ENCODE measurements at regions not wholly inside any gene's neighbourhood (a gene's known extent, or its start where the extent isn't known, plus 50 kb on each side); places are given as distances from the start of the nearest gene placed in this dataset.
"Not testable (repeated sequence)": the region's sequence is repeated elsewhere in the genome, so short reads cannot be mapped to it uniquely, and the experiment has no call there.

- Histone ChIP-seq H3K27me3 (no peaks in the 10 kb centered on the region), H3K4me1 (no peaks in the 10 kb centered on the region), H3K4me3 (no peak overlapping the region), H3K27ac (no peak overlapping the region), H3K36me3 (no peaks in the 10 kb centered on the region), H3K9me3 (no peaks in the 10 kb centered on the region)
- no peak for DNase-seq (ENCODE audit: low spot score)
- TF ChIP-seq, protein P1, sequence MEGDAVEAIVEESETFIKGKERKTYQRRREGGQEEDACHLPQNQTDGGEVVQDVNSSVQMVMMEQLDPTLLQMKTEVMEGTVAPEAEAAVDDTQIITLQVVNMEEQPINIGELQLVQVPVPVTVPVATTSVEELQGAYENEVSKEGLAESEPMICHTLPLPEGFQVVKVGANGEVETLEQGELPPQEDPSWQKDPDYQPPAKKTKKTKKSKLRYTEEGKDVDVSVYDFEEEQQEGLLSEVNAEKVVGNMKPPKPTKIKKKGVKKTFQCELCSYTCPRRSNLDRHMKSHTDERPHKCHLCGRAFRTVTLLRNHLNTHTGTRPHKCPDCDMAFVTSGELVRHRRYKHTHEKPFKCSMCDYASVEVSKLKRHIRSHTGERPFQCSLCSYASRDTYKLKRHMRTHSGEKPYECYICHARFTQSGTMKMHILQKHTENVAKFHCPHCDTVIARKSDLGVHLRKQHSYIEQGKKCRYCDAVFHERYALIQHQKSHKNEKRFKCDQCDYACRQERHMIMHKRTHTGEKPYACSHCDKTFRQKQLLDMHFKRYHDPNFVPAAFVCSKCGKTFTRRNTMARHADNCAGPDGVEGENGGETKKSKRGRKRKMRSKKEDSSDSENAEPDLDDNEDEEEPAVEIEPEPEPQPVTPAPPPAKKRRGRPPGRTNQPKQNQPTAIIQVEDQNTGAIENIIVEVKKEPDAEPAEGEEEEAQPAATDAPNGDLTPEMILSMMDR (IDR thresholded peaks at IDR 0.05) = no peak
Measured at GRCh38 chr17:13106171-13106570, 88.3 kb upstream of the ELAC2 start.

GRCh38 chr17:13104576-13104975 is 86.7 kb upstream of the ELAC2 start:
- TF ChIP-seq, protein P1 (IDR thresholded peaks at IDR 0.05) = no peak
- H3K36me3 ChIP-seq = no peaks in the 10 kb centered on the region
- no peaks in the 10 kb centered on the region for H3K27me3 ChIP-seq
- H3K9me3 ChIP-seq = no peaks in the 10 kb centered on the region
- H3K27ac ChIP-seq = no peak overlapping the region
- H3K4me1 ChIP-seq = no peaks in the 10 kb centered on the region
- no peak for DNase-seq (ENCODE audit: low spot score)
- H3K4me3 ChIP-seq = no peak overlapping the region

DNA sequence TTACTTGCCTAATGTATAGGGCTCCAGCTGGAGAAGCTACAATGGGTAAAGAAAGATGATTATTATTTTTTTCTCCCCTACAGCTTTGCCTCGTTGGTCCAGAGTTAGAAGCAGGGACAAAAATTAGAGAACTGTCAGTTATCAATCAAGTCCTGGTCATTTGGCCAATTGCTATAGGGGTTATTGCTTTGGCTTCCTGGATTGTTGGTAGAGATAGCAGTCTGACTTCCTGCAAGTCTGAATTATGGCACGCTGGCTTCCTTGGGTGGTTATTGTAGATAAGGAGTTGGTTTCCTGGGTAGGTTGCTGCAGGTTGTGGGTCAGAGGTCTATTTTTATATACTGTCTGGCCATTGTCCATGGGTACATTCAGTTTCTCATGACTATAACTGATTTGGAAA is 84.7 kb upstream of the ELAC2 start:
- DNase-seq (ENCODE audit: low spot score) = no peak
- Histone ChIP-seq H3K27ac (no peak overlapping the region), H3K27me3 (no peaks in the 10 kb centered on the region), H3K4me1 (no peaks in the 10 kb centered on the region), H3K9me3 (no peaks in the 10 kb centered on the region), H3K4me3 (no peak overlapping the region), H3K36me3 (no peaks in the 10 kb centered on the region)
- TF ChIP-seq, protein P1 (IDR thresholded peaks at IDR 0.05) = no peak

DNA sequence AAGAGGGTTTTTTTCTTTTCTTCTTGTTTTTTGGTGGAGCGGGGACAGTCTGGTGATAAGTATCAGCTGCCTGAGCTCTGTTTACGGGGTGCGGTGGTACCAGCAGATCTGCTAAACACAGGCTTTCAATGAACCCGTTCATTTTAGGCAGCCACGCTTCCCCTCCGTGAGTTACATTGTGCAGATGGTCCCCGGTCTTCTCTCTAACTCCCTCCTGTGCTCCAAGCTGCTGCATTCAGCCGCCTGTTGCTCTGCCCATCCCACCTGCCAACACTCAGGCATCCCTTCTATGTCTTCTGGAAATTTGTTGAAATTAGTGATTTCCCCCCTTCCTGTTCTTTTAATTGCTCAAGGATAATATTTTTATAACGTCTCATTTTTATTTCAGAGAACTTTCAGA is 82.1 kb upstream of the ELAC2 start:
- Histone ChIP-seq H3K36me3 (no peaks in the 10 kb centered on the region), H3K27me3 (no peaks in the 10 kb centered on the region), H3K4me3 (no peak overlapping the region), H3K4me1 (no peaks in the 10 kb centered on the region), H3K9me3 (no peaks in the 10 kb centered on the region), H3K27ac (no peak overlapping the region)
- no peak for DNase-seq (ENCODE audit: low spot score)
- TF ChIP-seq, protein P1 (IDR thresholded peaks at IDR 0.05) = no peak

DNA sequence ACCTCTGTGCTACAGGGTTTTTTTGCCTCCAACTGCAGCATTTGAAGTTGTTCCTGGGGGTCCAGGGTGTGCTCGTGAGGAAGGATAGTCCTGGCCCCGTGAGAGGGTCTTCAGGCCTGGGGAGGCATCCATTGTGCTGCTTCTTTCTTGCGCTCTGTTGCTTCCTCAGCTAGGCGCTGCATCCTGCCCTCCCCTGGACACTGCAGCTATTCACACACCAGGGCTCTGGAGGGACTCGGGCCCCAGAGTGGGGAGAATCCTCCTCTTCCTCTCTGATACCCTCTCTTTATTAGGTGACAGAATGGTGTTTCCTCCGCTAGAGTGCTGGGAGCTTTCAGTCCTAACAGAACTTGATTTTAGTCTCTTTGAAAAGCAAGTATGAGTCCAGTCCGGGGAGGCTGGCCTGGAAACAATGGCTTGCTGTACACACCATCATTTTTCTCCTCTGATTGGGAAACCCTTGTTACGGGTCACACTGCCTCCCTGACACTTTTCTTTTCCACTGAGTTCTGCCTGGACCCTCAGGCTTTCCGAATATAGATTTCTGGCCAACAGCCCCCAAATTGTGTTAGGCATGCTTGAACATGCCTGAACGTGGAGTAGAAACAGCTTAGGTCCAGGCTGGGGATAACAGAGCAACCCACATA is 81.4 kb upstream of the ELAC2 start:
- Histone ChIP-seq H3K4me1 (no peaks in the 10 kb centered on the region), H3K36me3 (no peaks in the 10 kb centered on the region), H3K27ac (no peak overlapping the region), H3K27me3 (no peaks in the 10 kb centered on the region), H3K9me3 (no peaks in the 10 kb centered on the region), H3K4me3 (no peak overlapping the region)
- TF ChIP-seq, protein P1 (IDR thresholded peaks at IDR 0.05) = no peak
- no peak for DNase-seq (ENCODE audit: low spot score)

- H3K4me1 ChIP-seq = no peaks in the 10 kb centered on the region
- H3K27me3 ChIP-seq = no peaks in the 10 kb centered on the region
- H3K4me3 ChIP-seq = no peak overlapping the region
- H3K27ac ChIP-seq = no peak overlapping the region
- H3K9me3 ChIP-seq = no peaks in the 10 kb centered on the region
- H3K36me3 ChIP-seq = no peaks in the 10 kb centered on the region
- TF ChIP-seq, protein P1 (IDR thresholded peaks at IDR 0.05) = no peak
- DNase-seq (ENCODE audit: low spot score) = no peak
Measured at GRCh38 chr17:13096291-13096690, 78.5 kb upstream of the ELAC2 start.

DNA sequence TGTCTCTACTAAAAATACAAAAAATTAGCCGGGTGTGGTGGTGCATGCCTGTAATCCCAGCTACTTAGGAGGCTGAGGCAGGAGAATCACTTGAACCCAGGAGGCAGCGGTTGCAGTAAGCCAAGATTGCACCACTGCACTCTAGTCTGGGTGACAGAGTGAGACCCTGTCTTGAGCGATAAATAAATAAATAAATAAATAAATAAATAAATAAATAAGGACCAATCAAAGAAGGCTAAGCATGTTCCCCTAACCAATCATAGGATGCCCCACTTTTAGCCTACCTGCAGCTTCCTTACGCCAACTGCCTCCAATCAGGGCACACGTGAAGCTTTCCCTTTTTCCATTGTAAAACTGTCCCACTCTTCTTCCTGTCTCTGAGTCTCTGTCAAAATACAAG is 74.2 kb upstream of the ELAC2 start:
- H3K27ac ChIP-seq = not testable (repeated sequence)

More for the DNA sequence above, 74.2 kb upstream of the ELAC2 start:
- not testable (repeated sequence) for H3K4me1 ChIP-seq; H3K36me3 ChIP-seq; H3K9me3 ChIP-seq; H3K4me3 ChIP-seq; DNase-seq (ENCODE audit: low spot score); H3K27me3 ChIP-seq

Data from right atrium auricular region (tissue), 2 donors.